ENCODE measurements at regions not wholly inside any gene's neighbourhood (a gene's known extent, or its start where the extent isn't known, plus 50 kb on each side); places are given as distances from the start of the nearest gene placed in this dataset.

DNA sequence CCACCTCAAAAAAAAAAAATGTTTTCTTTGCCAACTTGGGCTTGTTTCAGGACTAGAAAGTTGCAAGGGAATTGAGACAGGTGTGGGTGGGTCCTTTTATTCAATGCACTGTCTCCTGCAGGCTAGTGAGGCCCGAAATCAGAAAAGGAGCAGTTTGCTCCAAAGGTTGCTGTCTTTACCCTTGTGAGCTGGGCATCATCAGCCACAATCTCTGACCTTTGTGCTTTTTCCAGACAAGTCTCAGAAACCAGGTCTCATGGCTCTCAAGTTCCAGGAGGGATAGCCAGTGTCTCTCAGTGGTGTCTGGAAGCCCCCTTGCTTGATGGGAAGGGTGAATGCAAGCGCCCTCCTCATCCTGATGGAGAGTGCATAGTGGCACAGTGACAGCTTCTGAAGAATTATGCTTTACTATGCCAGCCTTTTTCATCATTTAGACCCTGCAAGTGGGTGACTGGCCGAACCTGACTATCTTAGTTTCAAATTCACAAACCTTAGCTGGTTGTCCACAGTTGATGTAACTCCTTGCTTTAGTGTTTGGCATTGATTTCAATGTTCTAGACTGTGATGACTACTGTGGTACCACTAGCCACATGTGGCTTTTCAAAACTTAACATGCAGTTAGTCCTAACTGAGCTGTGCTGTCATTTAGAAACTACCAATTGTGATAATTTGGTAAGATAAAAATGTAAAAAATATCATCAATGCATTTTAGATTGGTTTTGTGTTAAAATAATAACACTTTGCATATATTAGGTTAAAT is 468.6 kb downstream of the GADD45G start (continued):
- TF ChIP-seq CHD7 (IDR thresholded peaks at IDR 0.05; ENCODE audit: insufficient replicate concordance, low read length) (no peak), TAF7 (optimal IDR thresholded peaks at IDR 0.05; ENCODE audit: borderline replicate concordance, low read depth, low read length) (no peak), CREB1 (IDR thresholded peaks at IDR 0.05) (no peak)

All from H1 (cell line).